ENCODE measurements at regions not wholly inside any gene's neighbourhood (a gene's known extent, or its start where the extent isn't known, plus 50 kb on each side); places are given as distances from the start of the nearest gene placed in this dataset.

DNA sequence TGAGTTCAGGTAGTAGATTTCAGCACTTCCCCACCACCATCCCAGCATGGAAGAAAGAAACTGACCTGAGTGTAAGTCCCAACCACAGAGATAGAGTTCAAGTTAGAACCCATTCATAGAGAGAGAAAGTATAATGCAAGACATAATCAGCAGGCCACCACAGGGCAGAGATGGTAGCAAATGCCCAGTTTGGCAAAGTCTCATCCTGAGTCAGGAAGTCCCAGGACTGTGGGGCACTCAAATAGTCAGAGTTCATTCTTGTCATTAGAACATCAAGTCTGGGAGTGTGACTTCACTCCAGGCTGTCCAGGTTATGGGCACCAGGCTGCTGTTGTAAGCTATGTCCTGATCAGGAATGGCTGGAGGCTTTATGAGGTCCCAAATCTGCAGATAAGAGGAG is 72.0 kb upstream of the USP47 start:
- Histone ChIP-seq H3K27me3 (no peaks in the 10 kb centered on the region), H3K27ac (no peak overlapping the region), H3K4me1 (no peaks in the 10 kb centered on the region), H3K36me3 (no peaks in the 10 kb centered on the region), H3K9me3 (no peaks in the 10 kb centered on the region), H3K4me3 (no peak overlapping the region)
- no peak for DNase-seq (ENCODE audit: low spot score in 2 of 2)
- no peak for TF ChIP-seq POLR2AphosphoS5 (IDR thresholded peaks at IDR 0.05)
- no peak for TF ChIP-seq POLR2A (IDR thresholded peaks at IDR 0.05)
- intact Hi-C loops (cut with DNase I; ENCODE audit: low total_unique reads): no loop called here

DNA sequence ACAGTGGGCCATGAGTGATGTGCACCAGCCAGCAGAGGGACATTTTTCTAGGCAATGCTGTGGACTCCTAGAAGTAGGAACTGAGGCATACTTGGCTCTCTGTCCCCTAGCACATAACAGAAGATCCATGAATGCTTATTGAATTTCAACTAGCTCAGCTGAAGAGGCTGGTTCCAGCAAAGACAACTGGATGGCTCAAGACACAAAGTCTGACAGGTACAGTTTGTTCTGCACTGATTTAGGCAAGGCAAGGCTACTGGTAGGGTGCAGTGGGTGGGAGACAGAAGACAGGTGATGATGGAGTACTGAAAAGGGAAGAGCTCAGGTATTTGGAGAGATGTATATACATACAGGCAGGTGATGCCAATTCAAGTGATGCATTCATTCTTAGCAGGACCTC is 72.4 kb upstream of the USP47 start:
- Histone ChIP-seq H3K4me1 (no peaks in the 10 kb centered on the region), H3K4me3 (no peak overlapping the region), H3K27ac (no peak overlapping the region), H3K36me3 (no peaks in the 10 kb centered on the region), H3K27me3 (no peaks in the 10 kb centered on the region), H3K9me3 (no peaks in the 10 kb centered on the region)
- DNase-seq (ENCODE audit: low spot score in 2 of 2): no peak
- intact Hi-C loops (cut with DNase I; ENCODE audit: low total_unique reads): no loop called here
- no peak for TF ChIP-seq POLR2A (IDR thresholded peaks at IDR 0.05)
- TF ChIP-seq, protein P1, sequence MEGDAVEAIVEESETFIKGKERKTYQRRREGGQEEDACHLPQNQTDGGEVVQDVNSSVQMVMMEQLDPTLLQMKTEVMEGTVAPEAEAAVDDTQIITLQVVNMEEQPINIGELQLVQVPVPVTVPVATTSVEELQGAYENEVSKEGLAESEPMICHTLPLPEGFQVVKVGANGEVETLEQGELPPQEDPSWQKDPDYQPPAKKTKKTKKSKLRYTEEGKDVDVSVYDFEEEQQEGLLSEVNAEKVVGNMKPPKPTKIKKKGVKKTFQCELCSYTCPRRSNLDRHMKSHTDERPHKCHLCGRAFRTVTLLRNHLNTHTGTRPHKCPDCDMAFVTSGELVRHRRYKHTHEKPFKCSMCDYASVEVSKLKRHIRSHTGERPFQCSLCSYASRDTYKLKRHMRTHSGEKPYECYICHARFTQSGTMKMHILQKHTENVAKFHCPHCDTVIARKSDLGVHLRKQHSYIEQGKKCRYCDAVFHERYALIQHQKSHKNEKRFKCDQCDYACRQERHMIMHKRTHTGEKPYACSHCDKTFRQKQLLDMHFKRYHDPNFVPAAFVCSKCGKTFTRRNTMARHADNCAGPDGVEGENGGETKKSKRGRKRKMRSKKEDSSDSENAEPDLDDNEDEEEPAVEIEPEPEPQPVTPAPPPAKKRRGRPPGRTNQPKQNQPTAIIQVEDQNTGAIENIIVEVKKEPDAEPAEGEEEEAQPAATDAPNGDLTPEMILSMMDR (IDR thresholded peaks at IDR 0.05): no peak
- TF ChIP-seq POLR2AphosphoS5 (IDR thresholded peaks at IDR 0.05): no peak

DNA sequence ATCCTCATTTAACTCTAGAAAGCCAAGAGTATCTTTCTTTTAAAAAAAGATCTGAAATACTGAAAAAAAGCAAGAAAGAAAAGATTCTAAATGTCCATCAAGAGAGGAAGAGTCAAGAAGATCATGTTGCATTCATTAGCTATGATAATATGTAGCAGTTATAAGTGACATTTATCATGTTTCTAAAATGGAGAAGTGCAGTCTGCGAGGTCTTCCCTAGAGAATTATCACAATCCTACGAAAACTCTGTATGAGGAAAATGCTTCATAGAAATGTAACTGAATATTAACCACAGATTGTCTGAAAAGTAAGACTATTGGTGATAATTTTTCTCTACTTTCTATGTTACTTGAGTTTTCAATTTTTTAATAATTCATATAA is 77.4 kb upstream of the USP47 start:
- intact Hi-C loops (cut with DNase I; ENCODE audit: low total_unique reads): no loop called here
- Histone ChIP-seq H3K9me3 (no peaks in the 10 kb centered on the region), H3K27ac (no peak overlapping the region), H3K27me3 (no peaks in the 10 kb centered on the region), H3K36me3 (no peaks in the 10 kb centered on the region), H3K4me1 (no peaks in the 10 kb centered on the region), H3K4me3 (no peak overlapping the region)
- DNase-seq (ENCODE audit: low spot score in 2 of 2): no peak
- TF ChIP-seq POLR2A (IDR thresholded peaks at IDR 0.05): no peak
- no peak for TF ChIP-seq POLR2AphosphoS5 (IDR thresholded peaks at IDR 0.05)
- TF ChIP-seq, protein P1 (IDR thresholded peaks at IDR 0.05): no peak

DNA sequence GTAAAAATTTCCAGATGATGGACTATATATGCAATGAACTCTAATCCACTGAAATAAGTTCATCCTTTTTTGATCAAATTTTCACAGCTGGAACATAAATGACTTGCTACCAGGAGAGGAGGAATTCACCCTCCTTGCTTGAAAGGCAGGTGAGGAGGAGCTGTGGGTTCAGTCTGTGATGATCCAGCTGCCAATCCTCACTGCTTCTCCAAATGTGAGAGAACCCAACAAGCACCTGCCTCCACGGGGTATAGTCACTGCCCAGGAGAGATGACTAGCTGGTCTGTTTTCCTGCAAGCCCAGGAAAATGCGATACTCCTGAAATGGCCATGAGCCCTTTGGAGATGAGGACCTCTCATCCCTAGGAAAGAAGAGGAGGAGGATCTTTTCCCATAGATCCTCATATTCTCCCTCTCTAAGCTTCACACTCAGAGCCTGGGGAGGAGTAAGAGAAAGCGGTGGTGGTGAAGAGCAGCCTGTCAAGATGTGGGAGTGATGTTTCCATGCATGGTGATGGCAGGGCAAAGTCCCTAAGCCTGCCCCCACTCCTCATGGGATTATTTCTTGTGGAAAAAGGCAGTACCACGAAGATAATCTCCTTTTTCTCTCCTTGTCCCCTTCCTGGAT is 77.9 kb upstream of the USP47 start:
- intact Hi-C loops (cut with DNase I; ENCODE audit: low total_unique reads): no loop called here
- no peak for TF ChIP-seq POLR2AphosphoS5 (IDR thresholded peaks at IDR 0.05)
- TF ChIP-seq, protein P1 (IDR thresholded peaks at IDR 0.05): no peak
- TF ChIP-seq POLR2A (IDR thresholded peaks at IDR 0.05): no peak

DNA sequence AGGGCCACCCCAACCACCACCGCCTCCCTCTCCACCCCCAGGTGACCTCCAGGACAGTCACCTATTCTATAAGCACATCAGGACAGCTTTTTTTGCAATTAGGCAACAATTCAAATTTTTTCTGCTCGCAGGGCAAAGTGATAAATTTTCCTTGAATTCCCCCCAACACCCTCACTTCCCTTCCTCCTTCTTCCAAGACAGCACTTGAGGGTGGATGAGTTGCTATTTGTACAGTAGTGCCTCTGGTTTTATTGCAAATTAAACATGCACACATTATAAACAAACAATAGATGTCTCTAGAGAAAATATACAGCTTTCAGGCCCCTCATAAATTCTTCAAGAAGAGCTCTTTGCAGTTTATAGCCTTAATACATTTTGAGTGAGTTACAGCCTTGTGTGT is 80.9 kb upstream of the USP47 start:
- DNase-seq (ENCODE audit: low spot score in 2 of 2): no peak
- Histone ChIP-seq H3K27ac (no peak overlapping the region), H3K4me3 (no peak overlapping the region), H3K4me1 (no peaks in the 10 kb centered on the region), H3K27me3 (no peaks in the 10 kb centered on the region), H3K36me3 (no peaks in the 10 kb centered on the region), H3K9me3 (no peaks in the 10 kb centered on the region)
- intact Hi-C loops (cut with DNase I; ENCODE audit: low total_unique reads): no loop called here
- no peak for TF ChIP-seq POLR2AphosphoS5 (IDR thresholded peaks at IDR 0.05)
- TF ChIP-seq, protein P1 (IDR thresholded peaks at IDR 0.05): no peak
- TF ChIP-seq POLR2A (IDR thresholded peaks at IDR 0.05): no peak

More for the DNA sequence above, 77.9 kb upstream of the USP47 start:
- H3K36me3 ChIP-seq: no peaks in the 10 kb centered on the region
- H3K27ac ChIP-seq: no peak overlapping the region
- H3K4me1 ChIP-seq: no peaks in the 10 kb centered on the region
- H3K9me3 ChIP-seq: no peaks in the 10 kb centered on the region
- no peak for DNase-seq (ENCODE audit: low spot score in 2 of 2)
- H3K27me3 ChIP-seq: no peaks in the 10 kb centered on the region
- H3K4me3 ChIP-seq: no peak overlapping the region

Data from breast epithelium (tissue), 4 donors.